ENCODE measurements at regions not wholly inside any gene's neighbourhood (a gene's known extent, or its start where the extent isn't known, plus 50 kb on each side); places are given as distances from the start of the nearest gene placed in this dataset.
"Not testable (repeated sequence)": the region's sequence is repeated elsewhere in the genome, so short reads cannot be mapped to it uniquely, and the experiment has no call there.

- intact Hi-C loops (cut with DNase I), result loop anchor here (2.0 to 5.0 kb wide), 2 partner anchors 491 to 494 kb away; partner anchors contain the start of gene DRD1 (in 2 of the 2)
- DNase-seq, result peak; percentile 54 to 75 (median 66)
- TF ChIP-seq CTCF (IDR thresholded peaks at IDR 0.05) (peak; percentile 75 to 89 (median 86)), POLR2A (IDR thresholded peaks at IDR 0.05) (no peak)
Measured at GRCh38 chr5:174951151-174951780, 226.9 kb downstream of the MSX2 start.

GRCh38 chr5:174947548-174947947 is 223.2 kb downstream of the MSX2 start:
- TF ChIP-seq CTCF (IDR thresholded peaks at IDR 0.05) (no peak), POLR2A (IDR thresholded peaks at IDR 0.05) (no peak)
- Histone ChIP-seq H3K4me3 (no peak overlapping the region), H3K36me3 (replicated peaks in 1 of 2) (no peaks in the 10 kb centered on the region), H3K9me3 (replicated peaks in 1 of 3) (no peaks in the 10 kb centered on the region), H3K27me3 (peaks cover 8% of the 10 kb centered on the region), H3K4me1 (replicated peaks in 1 of 2) (no peaks in the 10 kb centered on the region), H3K27ac (no peak overlapping the region)
- WGBS, 4 donors, result 22 to 42% (median 27%) methylated on average over 1 of the region's 1 CpG
- DNase-seq, result no peak
- intact Hi-C loops (cut with DNase I), result no loop called here

More at GRCh38 chr5:174951151-174951780, 226.9 kb downstream of the MSX2 start:
- Histone ChIP-seq H3K27ac (no peak overlapping the region), H3K4me3 (no peak overlapping the region), H3K9me3 (replicated peaks in 1 of 3) (no peaks in the 10 kb centered on the region), H3K4me1 (replicated peaks in 1 of 2) (no peaks in the 10 kb centered on the region), H3K27me3 (peaks cover 8% of the 10 kb centered on the region), H3K36me3 (replicated peaks in 1 of 2) (no peaks in the 10 kb centered on the region)
- 22 to 23% (median 22%) methylated on average over 5 of the region's 5 CpGs for WGBS, 4 donors

- 63 to 79% (median 73%) methylated on average over 7 of the region's 7 CpGs for WGBS, 4 donors
- H3K27me3 ChIP-seq, result peaks cover 8% of the 10 kb centered on the region
- H3K4me3 ChIP-seq, result no peak overlapping the region
- no peak for DNase-seq
- no peak overlapping the region for H3K27ac ChIP-seq
- intact Hi-C loops (cut with DNase I), result no loop called here
- TF ChIP-seq POLR2A (IDR thresholded peaks at IDR 0.05), result no peak
- no peak for TF ChIP-seq CTCF (IDR thresholded peaks at IDR 0.05)
- no peaks in the 10 kb centered on the region for H3K4me1 ChIP-seq (replicated peaks in 1 of 2)
- H3K36me3 ChIP-seq (replicated peaks in 1 of 2), result no peaks in the 10 kb centered on the region
- H3K9me3 ChIP-seq (replicated peaks in 1 of 3), result no peaks in the 10 kb centered on the region
Measured at GRCh38 chr5:174945853-174946252, 221.5 kb downstream of the MSX2 start.

GRCh38 chr5:174943785-174944184 is 219.4 kb downstream of the MSX2 start:
- Histone ChIP-seq H3K27ac (no peak overlapping the region), H3K36me3 (replicated peaks in 1 of 2) (no peaks in the 10 kb centered on the region), H3K9me3 (replicated peaks in 1 of 3) (no peaks in the 10 kb centered on the region), H3K27me3 (peaks cover 8% of the 10 kb centered on the region), H3K4me1 (replicated peaks in 1 of 2) (no peaks in the 10 kb centered on the region), H3K4me3 (no peak overlapping the region)
- intact Hi-C loops (cut with DNase I), result no loop called here
- DNase-seq, result no peak
- WGBS, 4 donors, result 57 to 87% (median 74%) methylated on average over 3 of the region's 3 CpGs
- TF ChIP-seq POLR2A (IDR thresholded peaks at IDR 0.05), result no peak
- no peak for TF ChIP-seq CTCF (IDR thresholded peaks at IDR 0.05)

- H3K9me3 ChIP-seq (replicated peaks in 1 of 3); H3K36me3 ChIP-seq (replicated peaks in 1 of 2); DNase-seq; H3K4me3 ChIP-seq; H3K4me1 ChIP-seq (replicated peaks in 1 of 2); intact Hi-C loops (cut with DNase I); H3K27me3 ChIP-seq; H3K27ac ChIP-seq: not testable (repeated sequence)
- 79 to 90% (median 80%) methylated on average over 1 of the region's 1 CpG for WGBS, 4 donors
Measured at GRCh38 chr5:174943002-174943401, 218.6 kb downstream of the MSX2 start.
